DND-41 (cell line): ENCODE measurements at regions not wholly inside any gene's neighbourhood (a gene's known extent, or its start where the extent isn't known, plus 50 kb on each side); places are given as distances from the start of the nearest gene placed in this dataset.

ENCODE experiments used
- ATAC-seq: fragments of 200-7000 bp; cut with Tn5 transposase; 3 replicates; pipeline ENCODE4 v1.9.1; 2021; ENCODE audit warnings: low read depth; ENCODE audit not compliant: insufficient read depth
- DNase-seq: peaks from one replicate; pipeline ENCODE4 v3.0.0-alpha.2; 2020
- H2AFZ ChIP-seq: 2 replicates; pipeline ENCODE4 v1.6.0; 2012; ENCODE audit warnings: low read depth, low read length
- H3K27ac ChIP-seq: 2 replicates; pipeline ENCODE4 v1.5.1; 2012; ENCODE audit warnings: low read length, inconsistent platforms
- H3K27me3 ChIP-seq: fragments of 200-600 bp; sonication (generic); 2 replicates; pipeline ENCODE4 v1.6.0; 2012; ENCODE audit warnings: low read length, mild to moderate bottlenecking, inconsistent platforms; ENCODE audit not compliant: insufficient read depth, poor library complexity
- H3K36me3 ChIP-seq: 2 replicates; pipeline ENCODE4 v1.5.1; 2012; ENCODE audit warnings: low read length, inconsistent platforms; ENCODE audit not compliant: insufficient read depth
- H3K4me1 ChIP-seq: 2 replicates; pipeline ENCODE4 v1.5.1; 2012; ENCODE audit warnings: mild to moderate bottlenecking, low read length; ENCODE audit not compliant: insufficient read depth
- H3K4me2 ChIP-seq: 2 replicates; pipeline ENCODE4 v1.6.0; 2012; ENCODE audit warnings: mild to moderate bottlenecking, moderate library complexity, low read length, inconsistent platforms; ENCODE audit not compliant: insufficient read depth
- H3K4me3 ChIP-seq, 2 experiments: fragments of 200-600 bp in 1 of 2; shearing (Covaris generic) in 1 of 2; 2 replicates each; pipeline ENCODE4 v1.5.1; 2012 to 2016; ENCODE audit warnings: inconsistent platforms in 2 of 2, low read length in 2 of 2, mild to moderate bottlenecking in 2 of 2, low read depth in 1 of 2, moderate library complexity in 1 of 2
- H3K79me2 ChIP-seq: 2 replicates; pipeline ENCODE4 v1.6.0; 2012; ENCODE audit warnings: low read length, inconsistent platforms; ENCODE audit not compliant: insufficient read depth
- H3K9ac ChIP-seq: 2 replicates; pipeline ENCODE4 v1.6.0; 2012; ENCODE audit warnings: low read depth, mild to moderate bottlenecking, inconsistent platforms, low read length, moderate library complexity
- H3K9me3 ChIP-seq: 2 replicates; pipeline ENCODE4 v1.5.1; 2012; ENCODE audit warnings: low read length, moderate library complexity, mild to moderate bottlenecking, inconsistent platforms; ENCODE audit not compliant: insufficient read depth, severe bottlenecking
- H4K20me1 ChIP-seq: 2 replicates; pipeline ENCODE4 v1.6.0; 2012; ENCODE audit warnings: low read length; ENCODE audit not compliant: insufficient read depth
- CTCF ChIP-seq: IDR thresholded peaks from 2 replicates; pipeline ENCODE4 v1.5.1; 2012; ENCODE audit warnings: borderline replicate concordance, low read length, moderate library complexity, mild to moderate bottlenecking; ENCODE audit not compliant: poor library complexity, severe bottlenecking; ENCODE audit errors: extremely low read depth
- EZH2 ChIP-seq: IDR thresholded peaks from 3 replicates; pipeline ENCODE4 v1.6.1; 2012; ENCODE audit warnings: borderline replicate concordance, low read depth, mild to moderate bottlenecking, moderate library complexity, low read length, inconsistent platforms; ENCODE audit not compliant: severe bottlenecking

DNA sequence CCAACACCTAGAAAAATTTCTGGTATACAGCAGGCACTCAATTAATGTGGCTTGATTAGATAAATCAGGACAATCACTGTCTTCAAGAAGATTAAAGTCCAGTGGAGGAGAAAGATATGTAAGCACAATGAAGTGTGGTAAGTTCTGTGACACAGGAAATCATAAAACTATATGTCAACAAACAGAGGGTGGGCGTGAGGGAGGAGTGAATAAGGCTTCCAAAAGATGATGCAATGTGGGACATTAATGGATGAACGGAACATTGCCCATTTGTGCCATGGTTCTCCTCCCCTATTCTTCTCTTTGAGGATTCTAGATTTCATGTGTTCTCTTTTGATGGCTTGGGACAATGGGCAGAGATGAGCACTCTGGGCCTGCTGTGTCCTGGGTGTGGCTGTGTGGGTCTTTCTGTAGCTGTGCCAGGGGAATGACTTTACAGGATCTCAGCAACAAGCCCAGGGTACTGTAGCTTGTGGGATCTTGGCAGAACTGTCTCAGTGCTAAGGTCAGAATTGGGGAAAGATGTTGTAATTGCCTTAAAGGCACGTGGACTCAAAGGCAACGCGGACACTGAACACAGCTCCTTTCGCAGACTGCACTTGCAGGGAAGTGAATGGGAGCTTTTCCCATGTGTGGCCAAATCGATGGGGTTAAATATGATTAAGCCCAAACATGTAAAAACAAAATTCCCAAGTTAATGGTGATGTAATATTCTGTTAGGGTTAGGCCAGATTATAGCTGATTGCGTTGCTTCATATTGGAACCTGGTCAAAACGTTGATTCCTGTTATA lies 366.9 kb downstream of the TGFB2 start:
- Histone ChIP-seq H3K4me2 (no peak overlapping the region), H3K4me3 (no peak overlapping the region), H3K4me1 (no peaks in the 10 kb centered on the region), H3K36me3 (no peaks in the 10 kb centered on the region), H3K79me2 (no peaks in the 10 kb centered on the region), H4K20me1 (no peaks in the 10 kb centered on the region), H3K9me3 (no peaks in the 10 kb centered on the region), H3K27me3 (no peaks in the 10 kb centered on the region), H2AFZ (no peak overlapping the region), H3K27ac (no peak overlapping the region), H3K9ac (no peak overlapping the region)
- DNase-seq (no peak), ATAC-seq (no peak)
- TF ChIP-seq CTCF (no peak), EZH2 (no peak)

DNA sequence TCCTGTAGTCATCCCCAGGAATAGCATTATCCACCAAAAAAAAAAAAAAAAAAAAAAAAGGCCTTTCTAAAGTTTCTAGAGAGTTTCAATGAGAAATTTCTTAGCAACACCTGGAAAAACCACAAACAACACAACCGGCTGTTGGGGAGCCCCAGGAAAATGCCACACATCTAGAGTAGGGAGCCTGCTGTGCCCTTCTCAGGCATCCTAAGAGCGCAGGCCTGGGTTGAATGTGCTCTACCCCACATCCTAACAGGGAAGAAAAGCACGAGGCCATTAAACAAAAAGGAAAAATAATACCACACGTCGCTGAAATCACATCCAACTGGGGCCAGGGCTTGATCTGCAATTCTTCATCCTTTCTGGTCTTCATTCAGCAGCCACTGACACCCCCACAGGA lies 367.5 kb downstream of the TGFB2 start:
- Histone ChIP-seq H3K4me2 (no peak overlapping the region), H3K9me3 (no peaks in the 10 kb centered on the region), H3K36me3 (no peaks in the 10 kb centered on the region), H3K79me2 (no peaks in the 10 kb centered on the region), H4K20me1 (no peaks in the 10 kb centered on the region), H3K4me1 (no peaks in the 10 kb centered on the region), H2AFZ (no peak overlapping the region), H3K27me3 (no peaks in the 10 kb centered on the region), H3K9ac (no peak overlapping the region), H3K4me3 (no peak overlapping the region), H3K27ac (no peak overlapping the region)
- TF ChIP-seq EZH2 (no peak), CTCF (no peak)
- DNase-seq = no peak
- ATAC-seq = no peak

DNA sequence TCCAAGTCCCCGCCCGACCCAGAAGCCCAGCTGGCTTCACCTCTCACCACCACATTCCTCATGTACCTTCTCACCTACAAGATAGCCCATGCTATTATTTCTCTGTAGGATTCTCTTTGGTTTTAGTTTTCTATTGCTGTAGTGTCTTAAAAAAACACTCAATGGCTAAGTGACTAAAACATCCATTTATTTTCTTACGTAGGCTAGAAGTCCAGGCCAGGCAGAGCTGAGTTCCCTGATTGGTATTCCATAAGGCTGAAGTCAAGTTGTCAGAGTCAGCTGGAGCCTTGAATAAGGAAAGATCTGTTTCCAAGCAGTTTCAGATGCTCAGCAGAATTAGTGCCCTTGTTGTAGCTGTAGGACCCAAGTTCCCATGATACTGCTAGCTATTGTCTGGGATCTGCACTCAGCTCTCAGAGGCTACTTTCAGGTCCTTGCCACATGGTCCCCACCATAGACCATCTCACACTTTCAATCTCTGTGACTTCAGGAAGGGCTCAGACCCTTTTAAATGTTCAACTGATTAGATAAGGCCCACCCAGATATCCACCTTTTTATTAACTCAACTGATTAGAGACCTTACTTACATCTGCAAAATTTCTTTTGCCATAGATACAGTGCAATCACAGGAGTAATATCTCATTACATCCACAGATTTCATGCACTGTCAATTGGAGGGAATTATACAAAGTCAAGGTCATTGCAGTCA lies 371.0 kb downstream of the TGFB2 start:
- ATAC-seq (no peak), DNase-seq (no peak)
- no peaks in the 10 kb centered on the region for H3K27me3 ChIP-seq
- H3K79me2 ChIP-seq = no peaks in the 10 kb centered on the region
- no peak overlapping the region for H3K4me2 ChIP-seq
- no peaks in the 10 kb centered on the region for H3K4me1 ChIP-seq
- H3K27ac ChIP-seq = no peak overlapping the region
- no peaks in the 10 kb centered on the region for H4K20me1 ChIP-seq
- TF ChIP-seq CTCF (no peak), EZH2 (no peak)
- H3K36me3 ChIP-seq = no peaks in the 10 kb centered on the region
- H3K4me3 ChIP-seq = no peak overlapping the region
- no peak overlapping the region for H2AFZ ChIP-seq
- no peak overlapping the region for H3K9ac ChIP-seq
- no peaks in the 10 kb centered on the region for H3K9me3 ChIP-seq
